HepG2 (cell line): ENCODE measurements at regions not wholly inside any gene's neighbourhood (a gene's known extent, or its start where the extent isn't known, plus 50 kb on each side); places are given as distances from the start of the nearest gene placed in this dataset.

Experiments
- CREB1 ChIP-seq, 2 experiments: fragments of 450-650 bp in 1 of 2; IDR thresholded peaks; 2 replicates each; pipeline ENCODE4 v1.6.1; 2016 to 2017; ENCODE audit warnings: control low read depth in 1 of 2, mild to moderate bottlenecking in 1 of 2, missing compliant biosample characterization in 1 of 2, missing genetic modification characterization in 1 of 2
- CTCF ChIP-seq: sonication (generic); formaldehyde crosslinking; IDR thresholded peaks from 2 replicates; pipeline ENCODE4 v1.5.0; 2020; ENCODE audit warnings: mild to moderate bottlenecking, missing genetic modification reagents, moderate library complexity

- TF ChIP-seq CTCF = no peak
- TF ChIP-seq CREB1 (IDR thresholded peaks at IDR 0.05) = no peak
- TF ChIP-seq CREB1 (CRISPR knock-in tag; IDR thresholded peaks at IDR 0.05) = no peak
Observed at GRCh38 chr2:122357998-122358397, 602.5 kb downstream of the TSN start.
